Effector CD4-positive, alpha-beta T cell (primary cell): ENCODE measurements at regions not wholly inside any gene's neighbourhood (a gene's known extent, or its start where the extent isn't known, plus 50 kb on each side); places are given as distances from the start of the nearest gene placed in this dataset.

Experiments used
- DNase-seq: peaks from one replicate; pipeline ENCODE4 v3.0.0-alpha.2; 2020

DNA sequence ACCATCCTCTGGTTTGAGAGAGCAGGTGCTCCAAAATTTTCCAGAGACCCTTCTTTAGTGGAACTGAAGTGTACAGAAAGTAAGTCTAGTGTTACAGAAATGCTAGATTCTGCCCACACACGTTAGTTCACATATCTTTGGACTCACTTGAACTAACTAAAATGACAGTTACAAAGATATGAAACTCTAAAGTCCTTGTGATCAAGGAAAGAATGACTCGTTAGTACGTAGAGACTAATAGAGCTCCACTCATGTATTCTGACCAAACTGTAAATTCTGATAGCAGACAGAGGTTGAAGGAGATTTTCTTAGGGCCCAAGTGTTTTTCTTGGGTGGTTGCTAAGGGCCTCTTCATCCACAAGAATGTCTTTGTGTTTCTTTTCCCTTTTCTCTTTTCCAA, 491.5 kb upstream of the B3GALT2 start:
- no peak for DNase-seq

DNA sequence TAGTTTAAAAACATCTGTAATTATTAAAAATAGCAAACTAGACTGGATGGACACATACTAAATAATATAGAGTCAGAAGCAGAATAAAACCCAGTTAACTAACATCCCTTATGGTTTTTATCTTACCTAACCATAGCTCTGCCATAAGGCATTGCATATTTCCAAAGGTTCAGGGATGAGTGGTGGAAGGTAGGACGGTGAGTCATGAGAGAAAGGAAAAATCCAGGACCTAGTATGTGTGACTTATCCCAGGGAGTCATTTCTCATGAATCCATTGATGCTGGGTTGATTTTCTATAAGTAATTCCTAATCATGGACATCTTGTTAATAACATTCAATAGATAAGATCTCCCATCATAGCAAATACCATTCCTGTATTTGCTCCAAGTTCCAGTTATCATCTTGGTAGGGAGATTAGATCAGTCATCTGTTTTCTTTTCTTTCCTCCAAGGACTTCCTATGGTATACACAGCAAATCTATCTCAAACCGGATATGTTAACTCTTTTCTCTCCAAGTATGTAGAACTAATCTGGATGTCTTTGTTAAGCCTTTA, 490.7 kb upstream of the B3GALT2 start:
- DNase-seq, result no peak

DNA sequence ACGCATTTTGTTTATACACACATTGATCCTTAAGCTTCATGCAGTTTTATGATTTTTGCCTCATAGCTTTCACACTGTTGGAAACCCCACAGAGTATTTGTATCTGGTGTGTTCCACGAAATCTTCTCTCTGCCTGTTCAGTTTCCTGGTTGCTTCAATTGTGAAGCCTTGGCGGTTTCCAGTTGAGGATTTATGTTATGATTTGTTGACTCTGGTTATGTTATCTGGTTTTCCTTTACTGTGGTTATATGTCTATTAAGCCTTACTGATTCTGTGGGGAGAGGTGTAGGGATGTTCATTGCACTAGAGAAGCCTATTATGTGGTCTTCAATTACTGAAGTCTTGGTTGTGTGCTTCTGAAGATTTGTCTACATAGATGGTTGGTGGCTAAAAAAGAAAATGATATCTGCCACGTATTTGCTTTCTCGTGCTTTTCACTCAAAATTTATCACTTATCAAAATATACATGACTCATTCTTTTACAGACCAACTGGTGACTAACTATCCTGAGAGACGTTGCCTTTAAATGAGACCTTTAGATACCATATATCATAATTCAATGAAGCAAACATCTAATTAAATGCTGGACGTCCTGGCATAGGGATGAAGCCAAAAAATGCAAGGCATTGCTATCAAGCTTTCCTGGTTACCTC, 488.0 kb upstream of the B3GALT2 start:
- no peak for DNase-seq

DNA sequence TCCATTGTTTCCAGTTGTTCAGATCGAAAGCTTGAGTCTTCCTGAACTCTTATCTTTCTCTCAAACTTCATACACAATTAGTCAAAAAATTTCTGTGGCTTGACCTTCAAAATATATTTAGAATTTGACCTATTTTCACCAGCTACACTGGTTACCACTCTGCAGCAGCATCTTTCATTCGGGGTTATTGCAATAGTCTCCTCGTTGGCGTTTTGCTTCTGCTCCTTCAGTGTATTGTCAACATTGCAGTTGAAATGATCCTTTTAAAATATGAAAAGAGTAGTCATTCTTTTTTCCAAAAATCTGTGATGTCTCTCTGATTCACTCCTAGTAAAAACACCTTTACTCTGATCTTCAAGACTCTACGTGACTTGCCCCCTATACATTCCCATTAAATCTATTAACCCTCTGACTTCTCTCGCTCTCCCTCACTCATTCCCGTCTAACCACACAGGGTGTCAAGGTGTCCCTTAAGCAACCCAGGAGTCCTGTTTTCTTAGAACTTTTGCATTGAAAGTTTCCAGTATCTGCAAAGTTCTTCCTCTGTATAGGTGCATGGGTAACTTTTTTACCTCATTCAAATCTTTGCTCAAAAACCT, 480.2 kb upstream of the B3GALT2 start:
- DNase-seq, result no peak

DNA sequence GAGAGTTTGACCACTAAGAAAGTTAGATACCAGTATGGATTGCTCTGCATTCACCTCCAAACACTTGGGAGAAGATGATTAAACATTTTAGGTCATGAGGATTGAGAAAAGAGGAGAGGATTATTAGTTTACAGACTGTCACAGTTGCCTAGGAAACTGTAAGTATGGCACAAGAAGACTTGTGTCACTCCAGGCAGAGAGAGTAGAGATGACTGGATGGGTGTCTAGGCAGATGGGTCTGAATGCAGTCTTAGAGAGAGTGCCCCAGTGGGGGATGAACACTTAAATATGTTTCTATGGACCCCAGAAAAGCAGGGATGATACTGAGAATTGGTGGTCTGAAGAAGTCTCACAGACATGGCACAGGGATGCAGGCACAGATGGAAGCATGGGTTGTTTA, 477.6 kb upstream of the B3GALT2 start:
- no peak for DNase-seq

DNA sequence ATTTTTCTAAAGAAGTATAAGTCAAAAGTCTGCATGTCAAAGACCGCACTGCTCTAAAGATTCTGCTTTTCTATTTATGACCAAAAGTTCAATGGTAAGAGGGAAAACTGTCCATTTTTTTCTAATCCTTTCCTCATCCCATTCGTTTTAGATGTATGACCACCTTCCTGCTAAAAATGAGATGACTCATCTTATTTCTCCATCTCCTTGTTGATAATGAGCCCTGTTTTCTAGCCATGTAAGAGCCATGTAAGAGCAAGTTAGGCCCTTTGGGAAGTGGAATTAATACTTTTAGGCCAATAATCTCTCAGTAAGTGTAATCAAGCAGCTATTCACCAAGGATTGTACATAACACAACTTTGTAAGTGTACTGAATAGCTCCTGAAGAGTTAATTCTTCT, 475.6 kb upstream of the B3GALT2 start:
- DNase-seq, result no peak

DNA sequence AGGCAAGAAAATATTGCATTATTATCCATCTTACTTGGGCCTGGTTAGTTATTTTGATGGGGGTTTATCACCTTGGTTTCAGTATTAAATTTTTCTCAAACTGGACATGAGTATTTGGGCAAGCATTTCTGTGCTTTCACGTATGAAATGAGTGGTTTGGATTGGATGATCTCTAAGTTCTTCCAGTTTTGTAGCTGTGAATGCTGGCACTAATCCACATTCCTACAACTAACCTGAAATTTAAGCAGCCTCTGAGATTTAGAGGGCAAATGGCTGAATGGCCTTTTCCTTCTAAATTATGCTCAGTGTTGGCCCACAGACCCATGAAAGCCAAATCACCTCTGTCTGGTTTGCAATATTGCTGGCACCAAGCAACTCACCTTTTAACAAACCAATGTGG, 475.0 kb upstream of the B3GALT2 start:
- DNase-seq, result no peak

DNA sequence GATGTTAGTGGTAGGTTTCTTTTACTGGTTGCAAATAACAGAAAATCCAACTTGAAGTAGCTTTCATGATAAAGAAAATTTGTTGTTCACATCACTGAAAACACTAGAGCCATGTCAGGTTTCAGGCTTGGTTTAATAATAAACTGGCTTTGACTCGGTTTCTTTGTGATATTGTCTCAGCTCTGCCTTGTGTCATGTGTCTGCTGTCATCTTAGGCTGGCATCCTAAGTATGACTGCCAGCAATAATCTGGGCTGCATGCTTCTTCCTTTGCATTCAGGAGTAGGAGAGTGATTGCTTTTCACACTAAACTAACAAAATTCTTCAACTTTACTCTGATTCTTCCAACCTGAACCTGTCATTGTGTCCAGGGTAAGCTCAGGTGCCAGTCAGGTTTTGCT, 474.0 kb upstream of the B3GALT2 start:
- no peak for DNase-seq

DNA sequence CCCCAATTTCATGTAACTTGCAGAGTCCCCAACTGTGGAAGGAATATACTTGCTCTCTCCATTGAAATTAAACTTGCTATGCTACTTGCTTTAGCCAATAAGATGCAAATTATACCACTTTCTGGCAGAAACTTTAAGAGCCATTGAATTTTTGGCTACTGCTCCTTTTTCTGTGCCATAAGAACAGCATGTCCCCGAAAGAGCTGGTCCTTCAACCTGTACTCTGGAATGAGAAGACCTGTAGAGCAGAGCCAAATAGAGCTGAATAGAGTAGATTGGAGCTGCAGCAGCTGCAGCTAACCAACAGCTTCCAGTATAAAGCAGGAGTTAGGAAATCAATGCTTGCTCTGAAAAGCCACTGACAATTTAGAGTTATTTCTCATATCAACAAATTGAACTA, 472.3 kb upstream of the B3GALT2 start:
- DNase-seq, result no peak

DNA sequence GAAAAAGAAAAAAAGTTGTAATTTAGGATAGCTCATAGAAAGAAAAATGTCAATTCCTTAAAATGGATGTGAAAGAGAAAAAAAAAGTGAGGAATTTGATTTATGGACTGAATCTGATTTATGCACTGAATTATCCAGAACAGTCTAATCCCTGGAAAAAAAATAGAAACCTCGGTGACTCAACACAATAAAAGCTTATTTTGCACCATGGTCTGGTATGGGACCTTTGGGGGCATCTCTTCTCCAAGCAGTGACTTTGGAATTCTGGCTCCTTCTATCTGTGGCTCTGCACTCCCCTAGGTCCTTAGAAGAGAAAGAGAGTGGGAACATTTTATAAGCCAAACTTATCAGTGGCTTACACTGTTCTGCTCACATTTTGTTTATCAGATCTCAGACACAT, 471.7 kb upstream of the B3GALT2 start:
- DNase-seq, result no peak

DNA sequence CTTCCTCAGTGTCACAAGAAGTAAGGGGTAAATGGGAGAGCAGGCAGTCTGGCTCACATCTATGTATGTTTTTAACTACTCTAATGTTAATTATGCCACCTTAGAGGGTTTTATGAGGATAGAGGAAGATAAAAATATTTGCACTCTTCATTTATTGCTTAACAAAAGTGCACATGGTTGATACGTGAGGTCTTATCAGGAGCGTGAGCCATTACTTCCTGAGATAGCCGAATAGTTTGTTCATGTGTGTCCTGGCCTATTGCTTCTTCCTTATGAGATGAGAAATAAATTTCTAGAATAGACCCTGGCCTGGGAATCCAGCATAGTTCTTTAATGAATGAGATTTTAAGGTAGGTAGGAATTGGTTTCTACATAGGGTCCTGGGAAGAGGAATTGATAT, 471.1 kb upstream of the B3GALT2 start:
- no peak for DNase-seq

DNA sequence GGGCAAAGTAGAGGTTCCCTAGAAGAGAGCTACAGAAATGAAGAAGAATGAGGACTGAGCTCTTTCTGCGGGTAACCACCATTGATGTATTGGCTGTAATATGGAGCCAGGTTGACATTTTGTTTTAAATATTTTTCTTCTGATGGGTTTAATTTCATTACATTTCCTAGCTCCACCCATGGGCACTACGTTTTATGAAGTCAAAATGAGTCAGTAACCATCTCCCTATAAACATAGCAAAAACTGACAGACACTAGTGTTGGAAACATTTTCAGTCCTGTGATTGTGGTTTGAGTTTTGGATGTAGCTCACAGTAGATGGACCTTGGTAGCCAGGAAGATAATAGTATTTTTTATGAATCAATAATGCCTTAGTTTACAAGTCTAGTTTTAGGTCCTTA, 470.4 kb upstream of the B3GALT2 start:
- no peak for DNase-seq

DNA sequence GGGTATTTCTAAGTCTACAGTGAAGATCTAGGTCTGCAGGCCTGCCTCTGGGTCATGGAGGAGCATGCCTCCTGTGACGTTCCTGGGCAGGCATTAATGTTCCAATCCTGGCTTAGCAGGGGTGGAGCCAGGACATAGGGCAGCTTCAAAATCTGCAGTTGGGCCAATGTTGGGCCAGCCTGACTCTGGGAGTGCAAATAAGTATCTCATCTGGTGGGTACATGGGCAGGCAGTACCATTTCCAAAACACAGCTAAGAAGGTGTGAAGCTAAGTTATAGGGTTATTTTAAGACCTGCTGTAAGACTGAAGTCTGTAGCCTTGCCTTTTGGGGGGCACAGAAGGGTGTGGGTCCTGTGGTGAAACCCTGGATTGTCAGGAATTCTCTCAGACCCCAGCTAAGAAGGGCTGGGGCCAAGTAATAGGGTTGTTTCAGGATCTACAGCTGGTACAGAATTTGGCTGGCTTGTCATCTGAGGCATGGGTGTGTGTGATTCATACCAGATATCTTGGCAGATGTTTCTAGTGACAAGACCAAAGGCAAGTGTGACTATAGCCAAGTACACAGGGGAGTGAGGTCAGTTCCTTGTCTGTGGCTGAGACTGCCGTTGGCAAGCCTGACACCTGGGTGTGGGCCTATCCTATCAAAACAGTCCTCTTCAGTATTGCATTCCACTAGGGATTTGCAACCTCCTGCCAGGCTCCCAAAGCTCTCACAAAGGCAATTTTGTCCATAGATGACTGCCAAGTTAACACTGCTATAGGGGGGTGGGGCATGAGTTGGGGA, 468.7 kb upstream of the B3GALT2 start:
- no peak for DNase-seq

DNA sequence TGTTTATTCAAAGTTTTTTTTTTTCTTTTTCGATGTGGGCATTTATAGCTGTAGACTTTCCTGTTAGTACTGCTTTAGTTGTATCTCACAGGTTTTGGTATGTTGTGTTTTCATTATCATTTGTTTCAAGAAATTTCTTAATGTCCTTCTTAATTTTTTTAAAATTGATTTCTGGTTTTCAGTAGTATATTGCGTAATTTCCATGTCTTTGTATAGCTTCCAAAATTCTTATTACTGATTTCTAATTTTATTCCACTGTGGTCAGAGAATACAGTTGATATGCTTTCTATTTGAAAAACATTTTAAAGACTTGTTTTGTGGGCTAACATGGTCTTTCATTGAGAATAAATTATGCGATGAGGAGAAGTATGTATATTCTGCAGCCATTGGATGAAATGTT, 463.2 kb upstream of the B3GALT2 start:
- DNase-seq, result no peak

DNA sequence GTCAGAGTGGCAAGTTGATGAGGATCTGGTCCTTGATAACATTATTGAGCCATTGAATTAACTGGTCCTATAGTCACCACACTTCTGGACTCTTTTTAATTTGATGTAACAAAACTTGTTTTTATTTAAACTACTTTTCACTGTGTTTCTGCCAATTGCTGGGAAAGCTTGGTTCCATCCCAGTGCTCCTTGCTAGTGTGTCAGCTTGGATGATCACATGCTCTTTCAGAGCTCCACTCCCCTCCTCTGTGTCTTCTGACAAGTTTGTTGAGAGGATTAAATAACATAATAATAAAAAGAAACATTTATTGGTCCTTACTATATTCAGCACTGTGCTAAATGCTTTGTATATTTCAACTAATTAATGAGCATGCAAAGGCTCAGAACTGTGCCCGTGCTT, 448.5 kb upstream of the B3GALT2 start:
- no peak for DNase-seq

DNA sequence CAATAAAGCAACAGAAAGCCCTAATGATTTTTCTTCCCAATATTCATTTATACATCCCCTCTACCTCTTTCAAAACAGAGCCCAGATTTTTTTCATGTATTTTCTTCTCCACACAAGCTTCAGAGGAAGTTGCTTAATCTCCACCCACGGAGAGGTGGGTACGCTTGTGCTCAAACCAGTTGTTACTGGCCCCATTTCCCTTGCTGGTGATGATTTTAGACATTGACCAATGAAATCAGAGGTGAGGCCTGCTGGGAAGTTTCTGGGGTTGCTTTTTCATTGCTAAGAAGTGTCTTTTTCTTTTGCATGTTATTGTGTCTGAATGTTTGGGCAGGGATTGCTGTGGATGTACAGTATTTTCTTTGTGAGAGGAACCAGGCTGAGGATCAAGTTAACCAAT, 448.1 kb upstream of the B3GALT2 start:
- no peak for DNase-seq

DNA sequence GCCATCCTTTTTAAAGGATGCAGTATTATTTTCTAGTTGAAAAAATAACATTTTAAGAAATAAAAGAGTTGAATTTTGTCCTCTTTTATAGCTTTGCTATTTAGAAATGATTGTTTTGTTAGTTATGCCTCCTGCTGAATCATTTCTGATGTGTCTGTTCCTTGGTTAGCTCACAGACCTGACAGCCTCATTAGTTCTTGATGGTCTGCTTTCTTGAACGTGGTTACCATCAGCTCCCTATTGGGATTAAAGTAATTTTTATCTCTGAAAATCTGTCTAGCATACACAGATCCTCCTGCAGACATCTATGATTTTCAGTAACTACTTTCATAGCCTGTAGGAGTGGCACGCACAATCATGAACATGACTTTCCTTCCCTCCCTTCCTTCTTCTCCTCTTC, 447.6 kb upstream of the B3GALT2 start:
- DNase-seq, result no peak

DNA sequence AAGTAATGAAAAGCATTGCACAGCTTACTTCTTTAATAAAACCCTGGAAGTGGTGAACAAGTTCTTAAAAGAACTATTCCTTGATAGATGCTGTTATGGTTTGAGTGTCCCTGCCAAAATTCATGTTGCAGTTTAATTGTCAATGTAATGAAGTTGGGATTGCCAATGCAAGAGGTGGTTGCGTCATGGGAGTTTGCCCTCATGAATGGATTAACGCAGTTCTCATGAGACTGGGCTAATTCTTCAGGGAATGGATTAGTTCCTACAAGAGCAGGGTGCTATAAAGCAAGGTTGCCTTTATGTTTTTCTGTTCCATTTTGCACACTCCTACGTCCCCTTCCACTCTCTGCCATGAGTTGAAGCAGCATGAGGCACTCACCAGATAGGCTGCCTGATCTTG, 446.7 kb upstream of the B3GALT2 start:
- DNase-seq, result no peak

DNA sequence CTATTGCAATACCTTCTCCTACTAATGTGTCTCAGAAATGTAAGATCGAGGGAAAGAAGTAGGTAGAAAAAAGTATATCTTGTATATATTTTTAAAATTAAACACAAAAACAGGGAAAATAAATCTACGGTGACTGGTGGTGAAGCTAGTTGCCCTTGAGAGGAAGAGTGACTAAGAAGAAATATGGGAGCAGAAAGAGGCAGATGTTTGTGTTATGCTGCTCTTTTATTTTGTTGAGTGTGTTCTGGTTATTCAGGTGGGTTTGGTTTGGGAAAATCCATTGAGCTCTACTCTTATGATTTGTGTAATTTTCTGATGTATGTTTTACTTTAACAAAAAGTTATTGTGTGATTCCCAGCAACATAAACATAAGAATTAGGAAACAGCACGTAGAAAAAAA, 444.9 kb upstream of the B3GALT2 start:
- no peak for DNase-seq

DNA sequence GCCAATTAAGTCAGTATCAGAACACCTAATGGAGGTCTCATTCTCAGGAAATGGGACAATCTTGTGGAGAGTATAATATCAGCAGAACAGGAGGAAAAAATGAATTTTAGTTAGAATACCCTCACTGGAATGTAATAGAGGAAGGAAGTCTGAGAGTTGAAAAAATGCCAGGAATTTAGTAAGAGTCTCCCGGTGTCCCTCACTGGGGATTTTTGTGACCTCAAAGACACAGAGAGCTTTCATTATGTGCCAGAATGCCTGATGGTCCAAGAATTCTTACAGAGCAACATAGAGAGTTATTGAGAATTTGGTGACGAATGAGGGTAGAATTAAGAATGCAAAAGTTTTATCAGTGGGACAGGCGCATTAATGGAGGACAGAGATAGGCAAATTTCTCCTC, 443.5 kb upstream of the B3GALT2 start:
- no peak for DNase-seq

DNA sequence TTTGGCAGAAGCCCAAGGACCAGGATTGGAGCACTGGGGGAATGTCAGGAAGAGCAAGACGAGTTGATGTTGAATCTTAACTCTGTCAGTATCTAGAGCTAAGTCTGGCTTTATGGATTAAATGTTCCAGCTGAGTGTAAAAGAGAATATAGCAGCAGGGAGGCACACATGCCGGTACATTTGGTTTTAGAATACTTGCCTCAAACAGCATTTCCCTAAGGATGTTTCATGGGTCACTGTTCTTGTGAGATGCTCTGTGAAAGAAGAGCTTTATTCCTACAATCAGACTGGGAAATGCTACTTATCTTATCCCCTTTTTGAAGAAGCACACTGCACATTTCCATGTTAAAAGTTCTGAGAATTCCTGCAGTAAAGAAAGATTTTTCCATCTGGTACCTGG, 440.3 kb upstream of the B3GALT2 start:
- DNase-seq, result no peak

DNA sequence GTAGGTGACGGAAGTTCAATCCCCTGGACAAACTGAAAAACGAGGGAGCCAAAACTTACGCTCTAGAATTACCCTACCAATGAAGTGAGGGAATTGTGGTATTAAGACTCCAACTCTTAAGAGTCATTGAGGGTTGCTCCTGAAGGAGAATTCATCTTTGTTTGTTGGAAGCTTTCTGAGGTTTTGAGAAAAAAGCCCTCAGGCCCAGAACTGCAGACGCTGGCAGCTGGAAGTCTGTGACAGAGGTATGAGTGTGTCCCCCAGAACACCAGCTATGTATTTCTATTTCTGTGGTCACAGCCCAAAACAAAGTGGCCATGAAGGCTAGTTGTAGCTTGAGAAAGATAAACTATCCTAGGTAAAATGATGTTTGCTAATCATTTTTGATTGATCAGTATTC, 438.8 kb upstream of the B3GALT2 start:
- DNase-seq, result no peak

DNA sequence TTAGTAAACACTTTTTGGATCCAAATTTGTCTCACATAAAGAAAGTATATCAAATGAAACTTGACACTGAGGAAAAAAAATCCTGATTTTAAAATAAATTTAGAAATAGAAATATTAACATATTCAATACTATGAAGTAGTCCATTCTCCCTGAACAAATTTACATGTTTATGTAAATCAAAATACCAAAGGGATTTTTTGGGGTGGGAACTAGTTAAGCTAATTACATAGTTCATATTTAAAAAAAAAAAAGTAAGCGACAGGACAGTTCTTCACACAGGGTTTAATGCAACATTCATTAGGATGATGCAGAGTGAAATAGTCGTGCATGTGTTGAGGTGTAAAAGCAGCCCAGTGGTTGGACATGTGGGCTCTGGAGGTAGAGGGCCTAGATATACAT, 433.5 kb upstream of the B3GALT2 start:
- no peak for DNase-seq

DNA sequence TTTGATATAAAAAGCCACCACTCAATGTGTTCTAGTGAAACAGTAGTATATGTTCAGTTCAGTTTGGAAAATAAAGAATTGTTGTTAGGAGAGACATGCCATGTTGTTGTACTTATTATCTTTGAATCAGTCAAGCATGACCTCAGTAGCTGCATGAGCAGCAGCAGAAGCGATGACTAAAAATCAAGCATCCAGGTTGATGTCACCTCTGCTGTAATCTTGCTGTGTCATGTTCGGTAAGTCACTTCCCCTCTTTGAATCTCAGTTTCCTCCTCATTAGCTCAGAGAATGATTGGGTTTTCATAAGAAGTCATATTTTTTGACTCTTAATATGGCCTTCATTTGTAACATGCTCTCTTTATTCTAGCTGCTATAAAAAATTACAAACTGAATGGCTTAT, 428.4 kb upstream of the B3GALT2 start:
- DNase-seq, result no peak
